SU-DHL-6 (cell line): ENCODE measurements at regions not wholly inside any gene's neighbourhood (a gene's known extent, or its start where the extent isn't known, plus 50 kb on each side); places are given as distances from the start of the nearest gene placed in this dataset.

Experiments used
- H2AFZ ChIP-seq: fragments of 200-600 bp; sonication (generic); 2 replicates; pipeline ENCODE4 v1.6.1; 2014; ENCODE audit warnings: low read depth, mild to moderate bottlenecking, moderate library complexity, mixed read lengths, antibody characterized with exemption, low read length; ENCODE audit not compliant: severe bottlenecking
- H3F3A ChIP-seq: fragments of 200-600 bp; shearing (Covaris generic); 2 replicates; pipeline ENCODE4 v1.6.0; 2016; ENCODE audit warnings: antibody characterized with exemption, mild to moderate bottlenecking; ENCODE audit not compliant: insufficient read depth
- H3K27ac ChIP-seq: fragments of 200-600 bp; sonication (generic); 2 replicates; pipeline ENCODE4 v1.5.1; 2016; ENCODE audit warnings: low read depth, mild to moderate bottlenecking, low read length, moderate library complexity, mixed read lengths
- H3K27me3 ChIP-seq: fragments of 200-600 bp; sonication (generic), shearing (Covaris generic); 2 replicates; pipeline ENCODE4 v1.6.0; 2014; ENCODE audit warnings: mild to moderate bottlenecking, low read length
- H3K36me3 ChIP-seq: fragments of 200-600 bp; sonication (generic); 2 replicates; pipeline ENCODE4 v1.6.1; 2014; ENCODE audit warnings: mild to moderate bottlenecking, low read length, mixed read lengths
- H3K4me2 ChIP-seq: fragments of 300-600, 200-600 bp; shearing (Covaris generic), sonication (generic); 2 replicates; pipeline ENCODE4 v1.6.0; 2014; ENCODE audit warnings: low read length, low read depth, mild to moderate bottlenecking; ENCODE audit not compliant: poor library complexity, severe bottlenecking
- H3K4me3 ChIP-seq: fragments of 200-600 bp; sonication (generic); 2 replicates; pipeline ENCODE4 v1.5.1; 2014; ENCODE audit warnings: antibody characterized with exemption, low read length, mild to moderate bottlenecking, mixed read lengths; ENCODE audit not compliant: insufficient read depth, poor library complexity, severe bottlenecking
- H3K79me2 ChIP-seq: fragments of 200-600 bp; sonication (generic); 2 replicates; pipeline ENCODE4 v1.6.1; 2014; ENCODE audit warnings: mild to moderate bottlenecking, low read length, moderate library complexity; ENCODE audit not compliant: insufficient read depth
- H3K9ac ChIP-seq: fragments of 200-600 bp; sonication (generic); 2 replicates; pipeline ENCODE4 v1.7.0; 2014; ENCODE audit warnings: mild to moderate bottlenecking, low read length
- H3K9me2 ChIP-seq: fragments of 200-600 bp; sonication (generic); replicated peaks from 2 replicates; pipeline ENCODE4 v1.6.1; 2014; ENCODE audit warnings: low read length; ENCODE audit not compliant: insufficient read depth
- H3K9me3 ChIP-seq: fragments of 200-600 bp; sonication (generic); 2 replicates; pipeline ENCODE4 v1.6.1; 2014; ENCODE audit warnings: low read length, mixed read lengths; ENCODE audit not compliant: insufficient read depth
- H4K20me1 ChIP-seq: fragments of 200-600 bp; sonication (generic); 2 replicates; pipeline ENCODE4 v1.6.1; 2014; ENCODE audit warnings: low read depth, mild to moderate bottlenecking, antibody characterized with exemption, low read length, moderate library complexity, mixed read lengths
- EZH2phosphoT487 ChIP-seq: fragments of 200-600 bp; sonication (generic), shearing (Covaris generic); conservative IDR thresholded peaks from 2 replicates; pipeline ENCODE4 v1.6.1; 2018; ENCODE audit warnings: mild to moderate bottlenecking, antibody characterized with exemption, low read length, moderate library complexity, mixed read lengths
- TF ChIP-seq, protein P1 (sequence below): fragments of 200-600 bp; sonication (generic); IDR thresholded peaks from one replicate; pipeline ENCODE4 v1.5.1; 2017; ENCODE audit warnings: antibody characterized with exemption, mild to moderate bottlenecking, low read length, moderate library complexity; ENCODE audit not compliant: insufficient read depth, poor library complexity, severe bottlenecking

DNA sequence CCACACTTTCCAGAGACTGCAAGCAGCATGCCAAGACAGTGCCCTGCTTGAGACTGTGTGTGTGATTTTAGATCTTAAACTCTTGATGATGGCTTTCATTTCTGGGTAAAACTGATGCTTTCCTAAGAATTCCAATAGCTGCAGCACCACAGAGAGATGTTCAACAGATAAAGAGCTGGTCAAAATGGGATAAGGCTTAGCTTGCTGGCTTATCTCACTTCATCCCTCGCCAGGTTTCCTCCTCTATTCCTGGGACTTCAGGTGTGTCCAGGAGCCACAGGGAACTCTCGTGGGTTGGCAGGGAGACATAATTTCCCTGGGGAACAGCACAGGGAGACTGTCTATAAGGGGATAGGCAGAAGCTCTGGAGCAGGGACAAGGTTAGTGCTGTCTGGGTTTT is 137.3 kb downstream of the KCTD15 start:
- no peak overlapping the region for H3K9ac ChIP-seq
- no peak overlapping the region for H3K27ac ChIP-seq
- H3K4me3 ChIP-seq, result no peak overlapping the region
- H3K79me2 ChIP-seq, result no peaks in the 10 kb centered on the region
- H3K9me2 ChIP-seq, result no peaks in the 10 kb centered on the region
- TF ChIP-seq EZH2phosphoT487, result no peak
- TF ChIP-seq, protein P1, sequence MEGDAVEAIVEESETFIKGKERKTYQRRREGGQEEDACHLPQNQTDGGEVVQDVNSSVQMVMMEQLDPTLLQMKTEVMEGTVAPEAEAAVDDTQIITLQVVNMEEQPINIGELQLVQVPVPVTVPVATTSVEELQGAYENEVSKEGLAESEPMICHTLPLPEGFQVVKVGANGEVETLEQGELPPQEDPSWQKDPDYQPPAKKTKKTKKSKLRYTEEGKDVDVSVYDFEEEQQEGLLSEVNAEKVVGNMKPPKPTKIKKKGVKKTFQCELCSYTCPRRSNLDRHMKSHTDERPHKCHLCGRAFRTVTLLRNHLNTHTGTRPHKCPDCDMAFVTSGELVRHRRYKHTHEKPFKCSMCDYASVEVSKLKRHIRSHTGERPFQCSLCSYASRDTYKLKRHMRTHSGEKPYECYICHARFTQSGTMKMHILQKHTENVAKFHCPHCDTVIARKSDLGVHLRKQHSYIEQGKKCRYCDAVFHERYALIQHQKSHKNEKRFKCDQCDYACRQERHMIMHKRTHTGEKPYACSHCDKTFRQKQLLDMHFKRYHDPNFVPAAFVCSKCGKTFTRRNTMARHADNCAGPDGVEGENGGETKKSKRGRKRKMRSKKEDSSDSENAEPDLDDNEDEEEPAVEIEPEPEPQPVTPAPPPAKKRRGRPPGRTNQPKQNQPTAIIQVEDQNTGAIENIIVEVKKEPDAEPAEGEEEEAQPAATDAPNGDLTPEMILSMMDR, result no peak
- no peak overlapping the region for H2AFZ ChIP-seq
- no peak overlapping the region for H3K4me2 ChIP-seq
- H4K20me1 ChIP-seq, result no peaks in the 10 kb centered on the region
- no peaks in the 10 kb centered on the region for H3K36me3 ChIP-seq
- no peaks in the 10 kb centered on the region for H3K27me3 ChIP-seq
- H3K9me3 ChIP-seq, result no peaks in the 10 kb centered on the region
- no peaks in the 10 kb centered on the region for H3F3A ChIP-seq

DNA sequence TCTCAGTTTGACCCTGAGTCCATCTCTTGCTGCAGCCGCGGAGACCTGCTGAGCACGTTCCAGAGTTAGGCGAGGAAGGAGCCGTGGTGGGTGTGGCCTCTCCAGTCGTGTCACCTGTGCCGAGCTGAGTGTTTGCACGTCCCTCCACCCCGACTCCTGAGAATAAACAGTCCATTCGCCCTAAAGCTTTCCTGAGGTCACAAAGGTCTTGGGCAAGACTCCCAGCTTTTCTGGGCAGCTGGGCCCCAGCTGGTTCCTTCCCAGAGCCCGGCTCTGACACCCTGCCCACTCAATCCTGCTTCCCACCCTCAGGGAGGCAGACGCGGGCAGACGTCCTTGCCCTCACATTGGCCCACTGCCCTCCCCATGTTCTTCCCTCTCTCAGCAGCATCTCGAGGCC is 142.2 kb downstream of the KCTD15 start:
- Histone ChIP-seq H3K4me2 (no peak overlapping the region), H3K27ac (no peak overlapping the region), H4K20me1 (no peaks in the 10 kb centered on the region), H3K27me3 (no peaks in the 10 kb centered on the region), H3K9me2 (no peaks in the 10 kb centered on the region), H3K9ac (no peak overlapping the region), H3K4me3 (no peak overlapping the region), H3K9me3 (no peaks in the 10 kb centered on the region), H2AFZ (no peak overlapping the region), H3K36me3 (no peaks in the 10 kb centered on the region), H3F3A (no peaks in the 10 kb centered on the region), H3K79me2 (no peaks in the 10 kb centered on the region)
- no peak for TF ChIP-seq EZH2phosphoT487
- TF ChIP-seq, protein P1, result no peak

DNA sequence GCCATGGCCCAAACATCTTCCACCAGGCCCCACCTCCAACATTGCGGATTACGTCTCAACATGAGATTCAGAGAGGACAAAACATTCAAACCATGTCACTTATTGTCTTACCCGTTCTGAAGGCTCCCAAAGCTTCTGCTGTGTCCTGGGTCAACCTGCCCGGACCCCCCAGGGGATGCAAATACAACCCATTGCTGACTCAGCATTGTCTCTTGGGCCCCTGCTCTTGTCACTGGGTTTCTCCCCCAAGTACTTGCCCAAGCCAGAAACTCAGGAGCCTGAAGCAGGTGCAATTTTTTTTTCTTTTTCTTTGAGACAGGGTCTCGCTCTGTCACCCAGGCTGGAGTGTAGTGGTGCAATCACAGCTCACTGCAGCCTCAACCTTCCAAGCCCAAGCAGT is 144.5 kb downstream of the KCTD15 start:
- H3K79me2 ChIP-seq, result no peaks in the 10 kb centered on the region
- H4K20me1 ChIP-seq, result no peaks in the 10 kb centered on the region
- H3K27me3 ChIP-seq, result no peaks in the 10 kb centered on the region
- no peak overlapping the region for H3K4me3 ChIP-seq
- TF ChIP-seq, protein P1, result no peak
- no peak for TF ChIP-seq EZH2phosphoT487
- no peak overlapping the region for H3K4me2 ChIP-seq
- H2AFZ ChIP-seq, result no peak overlapping the region
- no peaks in the 10 kb centered on the region for H3K9me3 ChIP-seq
- H3K27ac ChIP-seq, result no peak overlapping the region
- no peaks in the 10 kb centered on the region for H3K9me2 ChIP-seq
- no peak overlapping the region for H3K9ac ChIP-seq
- no peaks in the 10 kb centered on the region for H3K36me3 ChIP-seq
- H3F3A ChIP-seq, result no peaks in the 10 kb centered on the region
